ENCODE measurements at regions not wholly inside any gene's neighbourhood (a gene's known extent, or its start where the extent isn't known, plus 50 kb on each side); places are given as distances from the start of the nearest gene placed in this dataset.

GRCh38 chr1:200478945-200479558 lies 69.2 kb upstream of the ZNF281 start:
- no peaks in the 10 kb centered on the region for H3K36me3 ChIP-seq (ENCODE audit: control insufficient read depth, insufficient read depth, low read length)
- H3K9me3 ChIP-seq (replicated peaks; ENCODE audit: control insufficient read depth, insufficient read depth, low read depth, low read length) = no peaks in the 10 kb centered on the region
- H3K9ac ChIP-seq (ENCODE audit: insufficient read depth in 1 of 2, low read depth in 2 of 2, low read length in 2 of 2) = no peak overlapping the region
- ChIA-PET POLR2A (no interaction called here), CTCF (ENCODE audit: low intra/inter-chr PET ratio) (no interaction called here)
- no peak overlapping the region for H3K4me3 ChIP-seq
- no peak overlapping the region for H3K4me2 ChIP-seq (ENCODE audit: insufficient read depth, low read length)
- 0% methylated on average over 5 of the region's 6 CpGs for WGBS (ENCODE audit: insufficient coverage, low coverage, missing lambda C conversion rate)
- intact Hi-C loops (cut with micrococcal nuclease) = no loop called here
- ATAC-seq (peak; percentile 61; the same call in 2 of the 3 replicates), DNase-seq (ENCODE audit: extremely low read depth in 1 of 4, low spot score in 3 of 4) (no peak), FAIRE-seq (no peak)
- TF ChIP-seq SIRT6 (IDR thresholded peaks at IDR 0.05; ENCODE audit: low read depth, low read length) (no peak), PKNOX1 (IDR thresholded peaks at IDR 0.05) (peak; percentile 40)
- in situ Hi-C loops (cut with MboI) = loop anchor here (25.0 kb wide), 1 partner anchor 192 kb away; no protein-coding TSS in a partner anchor
- BruUV-seq (replicated peaks) = no TSS peak
- no peaks in the 10 kb centered on the region; the same call in 1 of the 2 replicates for H4K20me1 ChIP-seq (replicated peaks; ENCODE audit: control insufficient read depth, insufficient read depth, low read length)
- H3K4me1 ChIP-seq (replicated peaks in 1 of 2; ENCODE audit: control insufficient read depth in 2 of 2, insufficient read depth in 2 of 2, low read length in 2 of 2) = no peaks in the 10 kb centered on the region
- no peak overlapping the region for H3K27ac ChIP-seq (ENCODE audit: extremely low read depth, low read depth, low read length)
- H3K79me2 ChIP-seq (ENCODE audit: control insufficient read depth, insufficient read depth, low read length) = no peaks in the 10 kb centered on the region
- H3K9me1 ChIP-seq (ENCODE audit: control insufficient read depth, insufficient read depth, low read length) = no peaks in the 10 kb centered on the region
- peaks cover 19 to 43% of the 10 kb centered on the region in 2 experiments; a peak in 4 of 5 replicates for H3K27me3 ChIP-seq (ENCODE audit: control insufficient read depth in 2 of 2, insufficient read depth in 2 of 2, low read length in 2 of 2)
- H2AFZ ChIP-seq (ENCODE audit: low read depth, low read length) = no peak overlapping the region

- H3K9me3 ChIP-seq (replicated peaks; ENCODE audit: control insufficient read depth, insufficient read depth, low read depth, low read length) = no peaks in the 10 kb centered on the region
- H3K4me3 ChIP-seq = no peak overlapping the region
- peaks cover 21 to 39% of the 10 kb centered on the region in 2 experiments for H3K27me3 ChIP-seq (ENCODE audit: control insufficient read depth in 2 of 2, insufficient read depth in 2 of 2, low read length in 2 of 2)
- ChIA-PET POLR2A (interaction anchor here (1.5 kb wide), 1 partner anchor 16 kb away, joined by 5 read pairs; no protein-coding TSS in a partner anchor), CTCF (ENCODE audit: low intra/inter-chr PET ratio) (no interaction called here)
- H2AFZ ChIP-seq (ENCODE audit: low read depth, low read length) = no peak overlapping the region
- FAIRE-seq = no peak
- no peaks in the 10 kb centered on the region; the same call in 1 of the 2 replicates for H4K20me1 ChIP-seq (replicated peaks; ENCODE audit: control insufficient read depth, insufficient read depth, low read length)
- H3K4me1 ChIP-seq (replicated peaks in 1 of 2; ENCODE audit: control insufficient read depth in 2 of 2, insufficient read depth in 2 of 2, low read length in 2 of 2) = no peaks in the 10 kb centered on the region
- no peak; the same call in 2 of the 3 replicates for ATAC-seq
- no peak overlapping the region for H3K9ac ChIP-seq (ENCODE audit: insufficient read depth in 1 of 2, low read depth in 2 of 2, low read length in 2 of 2)
- H3K4me2 ChIP-seq (ENCODE audit: insufficient read depth, low read length) = no peak overlapping the region
- no peaks in the 10 kb centered on the region for H3K9me1 ChIP-seq (ENCODE audit: control insufficient read depth, insufficient read depth, low read length)
- H3K27ac ChIP-seq (ENCODE audit: extremely low read depth, low read depth, low read length) = no peak overlapping the region
- BruUV-seq (replicated peaks) = no TSS peak
- in situ Hi-C loops (cut with MboI) (loop anchor here (25.0 kb wide), 1 partner anchor 191 kb away; no protein-coding TSS in a partner anchor), intact Hi-C loops (cut with micrococcal nuclease) (no loop called here)
- WGBS (ENCODE audit: insufficient coverage, low coverage, missing lambda C conversion rate) = 6% methylated on average over 4 of the region's 4 CpGs
- DNase-seq (ENCODE audit: extremely low read depth in 1 of 4, low spot score in 3 of 4) = no peak
- no peaks in the 10 kb centered on the region for H3K36me3 ChIP-seq (ENCODE audit: control insufficient read depth, insufficient read depth, low read length)
- no peak for TF ChIP-seq TSHZ1 (CRISPR knock-in tag; IDR thresholded peaks at IDR 0.05)
- no peak for TF ChIP-seq ZBTB17 (CRISPR knock-in tag; IDR thresholded peaks at IDR 0.05)
- no peaks in the 10 kb centered on the region for H3K79me2 ChIP-seq (ENCODE audit: control insufficient read depth, insufficient read depth, low read length)
Measured at GRCh38 chr1:200478239-200478623, 68.4 kb upstream of the ZNF281 start.

Measured in K562 (cell line).